Pancreas (tissue), 10 donors: ENCODE measurements at regions not wholly inside any gene's neighbourhood (a gene's known extent, or its start where the extent isn't known, plus 50 kb on each side); places are given as distances from the start of the nearest gene placed in this dataset.

Source experiments
- ATAC-seq, 4 donors: fragments of 200-7000 bp; cut with Tn5 transposase; one replicate each; pipeline versions ENCODE4 v1.8.0 to v1.9.1; 2020; ENCODE audit warnings: mild to moderate bottlenecking in 4 of 4, moderate library complexity in 4 of 4
- DNase-seq, 6 donors: peaks; one replicate each; pipeline ENCODE4 v3.0.0-alpha.2; 2020
- FAIRE-seq: peaks from 2 replicates; lab custom pipeline; 2012; peaks lifted over from hg19 to GRCh38; lab: Jason Lieb, UNC
- H3K27ac ChIP-seq, 4 donors: fragments of 200-600 bp; sonication (generic); 1 replicate in 3 of 4; 2 replicates in 1 of 4; pipeline versions ENCODE4 v1.5.0 to v1.8.0; 2020
- H3K27me3 ChIP-seq, 4 donors: fragments of 200-600 bp; one replicate each; pipeline ENCODE4 v1.8.0; 2021
- H3K36me3 ChIP-seq, 3 donors: fragments of 200-600 bp; sonication (generic) in 1 of 3; one replicate each; pipeline versions ENCODE4 v1.5.0 to v1.8.0; 2020 to 2021
- H3K4me1 ChIP-seq, 3 donors: fragments of 200-600 bp; one replicate each; pipeline ENCODE4 v1.8.0; 2021
- H3K4me3 ChIP-seq, 4 donors: fragments of 200-600 bp; sonication (generic) in 2 of 4; one replicate each; pipeline versions ENCODE4 v1.5.0 to v1.8.0; 2020 to 2021
- H3K9me3 ChIP-seq, 4 donors: fragments of 200-600 bp; one replicate each; pipeline ENCODE4 v1.8.0; 2021
- CTCF ChIP-seq, 4 donors: fragments of 200-600 bp; sonication (generic) in 3 of 4; IDR thresholded peaks; one replicate each; pipeline versions ENCODE4 v1.5.0 to v1.8.0; 2021; ENCODE audit warnings: antibody characterized with exemption in 4 of 4
- WGBS, 2 donors: extraction: QIAGEN DNeasy Blood & Tissue Kit; methylation state at CpG; one replicate each; pipeline ENCODE4 v1.1.7; 2013; 5-methylcytosine and 5-hydroxymethylcytosine counted together
- intact Hi-C, 3 donors: fragments of 100-400 bp; cut with DNase I; formaldehyde crosslinking; loops; one replicate each; pipeline versions ENCODE4 v1.11.1 to v1.14.2; 2022
- donor health status: healthy with polysubstance abuse.
- donor health status: DM: no; HTN: no; CAD: no; lungs with moderate emphysema.
- donor health status: DM: no; HTN: no; CAD: no.
- donor health status: control.
- donor health status: control.
- donor health status: Bipolar disorder and iron deficiency.
- donor health status: DM: yes; HTN: yes; CAD: no.
- donor health status: DM: no; HTN: no; CAD: no.
- donor health status: DM: no; HTN: no; CAD: no.
- donor health status: DM: yes; HTN: yes; CAD: no.

- Histone ChIP-seq H3K36me3 (no peaks in the 10 kb centered on the region), H3K4me3 (no peak overlapping the region), H3K9me3 (no peaks in the 10 kb centered on the region), H3K27ac (no peak overlapping the region), H3K4me1 (no peaks in the 10 kb centered on the region), H3K27me3 (no peaks in the 10 kb centered on the region)
- no peak for TF ChIP-seq CTCF (IDR thresholded peaks at IDR 0.05)
- DNase-seq (no peak), FAIRE-seq (no peak), ATAC-seq (no peak)
- intact Hi-C loops, result no loop called here
- 66% methylated on average over 5 of the region's 5 CpGs for WGBS, 2 donors
These were observed 287.9 kb downstream of the LTN1 start for GRCh38 chr21:28704746-28705145.

GRCh38 chr21:28703861-28704260 lies 288.8 kb downstream of the LTN1 start:
- H3K9me3 ChIP-seq, result no peaks in the 10 kb centered on the region
- H3K4me1 ChIP-seq, result no peaks in the 10 kb centered on the region
- no peak for DNase-seq
- H3K27me3 ChIP-seq, result no peaks in the 10 kb centered on the region
- no peak for FAIRE-seq
- 45 to 52% methylated on average over 2 of the region's 2 CpGs for WGBS, 2 donors
- ATAC-seq, result no peak
- H3K4me3 ChIP-seq, result no peak overlapping the region
- no peak overlapping the region for H3K27ac ChIP-seq
- no peak for TF ChIP-seq CTCF (IDR thresholded peaks at IDR 0.05)
- intact Hi-C loops, result no loop called here
- no peaks in the 10 kb centered on the region for H3K36me3 ChIP-seq

- no peak overlapping the region for H3K4me3 ChIP-seq
- FAIRE-seq (no peak), DNase-seq (no peak), ATAC-seq (no peak)
- no peak overlapping the region for H3K27ac ChIP-seq
- H3K4me1 ChIP-seq, result no peaks in the 10 kb centered on the region
- WGBS, 2 donors, result 69 to 86% methylated on average over 3 of the region's 3 CpGs
- TF ChIP-seq CTCF (IDR thresholded peaks at IDR 0.05), result no peak
- no peaks in the 10 kb centered on the region for H3K9me3 ChIP-seq
- intact Hi-C loops, result no loop called here
- H3K36me3 ChIP-seq, result no peaks in the 10 kb centered on the region
- no peaks in the 10 kb centered on the region for H3K27me3 ChIP-seq
These were observed 292.9 kb downstream of the LTN1 start for GRCh38 chr21:28699596-28700259.

DNA sequence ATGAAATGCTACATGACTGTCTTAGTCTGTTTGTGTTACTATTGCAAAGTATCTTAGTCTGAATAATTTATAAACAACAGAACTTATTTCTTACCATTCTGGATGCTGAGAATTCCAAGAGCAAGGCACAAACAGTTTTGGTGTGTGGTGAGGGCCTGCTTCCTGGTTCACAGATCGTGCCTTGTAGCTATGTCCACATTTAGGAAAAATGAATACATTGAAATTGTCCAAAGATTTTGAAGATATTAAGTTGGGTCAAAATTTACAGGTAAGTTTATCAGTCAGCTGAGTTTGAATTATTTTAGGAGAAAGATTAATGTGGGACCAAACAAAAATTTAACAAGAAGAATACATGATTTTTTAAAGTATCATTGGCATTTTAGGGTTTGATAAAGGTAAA lies 293.5 kb downstream of the LTN1 start:
- no peak overlapping the region for H3K4me3 ChIP-seq
- intact Hi-C loops, result no loop called here
- H3K27ac ChIP-seq, result no peak overlapping the region
- H3K36me3 ChIP-seq, result no peaks in the 10 kb centered on the region
- H3K9me3 ChIP-seq, result no peaks in the 10 kb centered on the region
- ATAC-seq, result no peak
- no peaks in the 10 kb centered on the region for H3K4me1 ChIP-seq
- WGBS, 2 donors, result 66 to 87% methylated on average over 1 of the region's 1 CpG
- no peaks in the 10 kb centered on the region for H3K27me3 ChIP-seq
- no peak for TF ChIP-seq CTCF (IDR thresholded peaks at IDR 0.05)
- FAIRE-seq, result no peak
- no peak for DNase-seq

DNA sequence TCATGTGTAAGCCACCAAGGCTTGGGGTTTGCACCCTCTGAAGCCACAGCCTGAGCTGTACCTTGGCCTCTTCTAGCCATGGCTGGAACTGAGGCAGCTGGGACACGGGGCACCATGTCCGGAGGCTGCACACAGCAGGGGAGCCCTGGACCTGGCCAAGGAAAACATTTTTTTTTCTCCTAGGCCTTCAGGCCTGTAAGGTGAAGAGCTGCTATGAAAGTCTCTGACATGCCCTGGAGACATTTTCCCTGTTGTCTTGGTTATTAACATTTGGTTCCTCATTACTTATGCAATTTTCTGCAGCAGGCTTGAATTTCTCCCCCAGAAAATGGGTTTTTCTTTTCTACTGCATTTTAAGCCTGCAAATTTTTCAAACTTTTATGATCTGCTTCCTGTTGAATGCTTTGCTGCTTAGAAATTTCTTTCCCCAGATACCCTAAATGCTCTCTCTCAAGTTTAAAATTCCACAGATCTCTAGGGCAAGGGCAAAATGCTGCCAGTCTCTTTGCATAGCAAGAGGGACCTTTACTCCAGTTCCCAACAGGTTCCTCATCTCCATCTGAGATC lies 295.8 kb downstream of the LTN1 start:
- 90 to 91% methylated on average over 2 of the region's 2 CpGs for WGBS, 2 donors
- DNase-seq (no peak), FAIRE-seq (no peak)

More for the DNA sequence above, 295.8 kb downstream of the LTN1 start:
- Histone ChIP-seq H3K36me3 (no peaks in the 10 kb centered on the region), H3K27me3 (no peaks in the 10 kb centered on the region), H3K4me3 (no peak overlapping the region), H3K27ac (no peak overlapping the region), H3K4me1 (no peaks in the 10 kb centered on the region), H3K9me3 (no peaks in the 10 kb centered on the region)
- intact Hi-C loops, result no loop called here
- no peak for ATAC-seq
- no peak for TF ChIP-seq CTCF (IDR thresholded peaks at IDR 0.05)
